ENCODE measurements at regions not wholly inside any gene's neighbourhood (a gene's known extent, or its start where the extent isn't known, plus 50 kb on each side); places are given as distances from the start of the nearest gene placed in this dataset.
"Not testable (repeated sequence)": the region's sequence is repeated elsewhere in the genome, so short reads cannot be mapped to it uniquely, and the experiment has no call there.

- TF ChIP-seq CTCF (IDR thresholded peaks at IDR 0.05) (no peak), POLR2AphosphoS5 (IDR thresholded peaks at IDR 0.05) (no peak), POLR2A (IDR thresholded peaks at IDR 0.05) (no peak), EP300 (IDR thresholded peaks at IDR 0.05) (no peak)
- no peak for ATAC-seq (ENCODE audit: low FRiP score in 2 of 2)
- Histone ChIP-seq H3K27me3 (no peaks in the 10 kb centered on the region), H3K9me3 (no peaks in the 10 kb centered on the region), H3K36me3 (no peaks in the 10 kb centered on the region), H3K4me3 (no peak overlapping the region), H3K27ac (no peak overlapping the region), H3K4me1 (no peaks in the 10 kb centered on the region)
- DNase-seq: no peak
- WGBS, 2 donors: 30% methylated on average over 1 of the region's 1 CpG
Observed at GRCh38 chr7:82598958-82599357, 155.4 kb upstream of the CACNA2D1 start.

- not testable (repeated sequence) for H3K4me1 ChIP-seq; ATAC-seq (ENCODE audit: low FRiP score in 2 of 2); H3K36me3 ChIP-seq; H3K27me3 ChIP-seq; H3K9me3 ChIP-seq; DNase-seq; H3K27ac ChIP-seq; H3K4me3 ChIP-seq
- WGBS, 2 donors: 34 to 59% methylated on average over 3 of the region's 3 CpGs
Observed at GRCh38 chr7:82595795-82596194, 152.2 kb upstream of the CACNA2D1 start.

- ATAC-seq (ENCODE audit: low FRiP score in 2 of 2) (no peak), DNase-seq (no peak)
- Histone ChIP-seq H3K27ac (no peak overlapping the region), H3K4me1 (no peaks in the 10 kb centered on the region), H3K4me3 (no peak overlapping the region), H3K36me3 (no peaks in the 10 kb centered on the region), H3K9me3 (no peaks in the 10 kb centered on the region), H3K27me3 (no peaks in the 10 kb centered on the region)
- TF ChIP-seq POLR2AphosphoS5 (IDR thresholded peaks at IDR 0.05): no peak
- no peak for TF ChIP-seq CTCF (IDR thresholded peaks at IDR 0.05)
- no peak for TF ChIP-seq EP300 (IDR thresholded peaks at IDR 0.05)
- no peak for TF ChIP-seq POLR2A (IDR thresholded peaks at IDR 0.05)
Observed at GRCh38 chr7:82595176-82595575, 151.6 kb upstream of the CACNA2D1 start.

- Histone ChIP-seq H3K36me3 (no peaks in the 10 kb centered on the region), H3K9me3 (no peaks in the 10 kb centered on the region), H3K27ac (no peak overlapping the region), H3K4me3 (no peak overlapping the region), H3K27me3 (no peaks in the 10 kb centered on the region), H3K4me1 (no peaks in the 10 kb centered on the region)
- no peak for TF ChIP-seq EP300 (IDR thresholded peaks at IDR 0.05)
- TF ChIP-seq POLR2AphosphoS5 (IDR thresholded peaks at IDR 0.05): no peak
- no peak for TF ChIP-seq CTCF (IDR thresholded peaks at IDR 0.05)
- TF ChIP-seq POLR2A (IDR thresholded peaks at IDR 0.05): no peak
- DNase-seq (no peak), ATAC-seq (ENCODE audit: low FRiP score in 2 of 2) (no peak)
- 45 to 56% methylated on average over 6 of the region's 6 CpGs for WGBS, 2 donors
Observed at GRCh38 chr7:82594665-82595064, 151.1 kb upstream of the CACNA2D1 start.

GRCh38 chr7:82593780-82594179, 150.2 kb upstream of the CACNA2D1 start:
- WGBS, 2 donors: 74 to 78% methylated on average over 3 of the region's 3 CpGs
- Histone ChIP-seq H3K9me3 (no peaks in the 10 kb centered on the region), H3K27ac (no peak overlapping the region), H3K27me3 (no peaks in the 10 kb centered on the region), H3K4me1 (no peaks in the 10 kb centered on the region), H3K4me3 (no peak overlapping the region), H3K36me3 (no peaks in the 10 kb centered on the region)
- TF ChIP-seq POLR2AphosphoS5 (IDR thresholded peaks at IDR 0.05) (no peak), POLR2A (IDR thresholded peaks at IDR 0.05) (no peak), CTCF (IDR thresholded peaks at IDR 0.05) (no peak)
- ATAC-seq (ENCODE audit: low FRiP score in 2 of 2) (no peak), DNase-seq (no peak)

All from upper lobe of left lung (tissue), 6 donors.